ENCODE measurements at regions not wholly inside any gene's neighbourhood (a gene's known extent, or its start where the extent isn't known, plus 50 kb on each side); places are given as distances from the start of the nearest gene placed in this dataset.

- Histone ChIP-seq H3K4me3 (ENCODE audit: low read length) (no peak overlapping the region), H3K9ac (ENCODE audit: low read depth, low read length) (no peak overlapping the region), H3K27me3 (ENCODE audit: insufficient read depth, low read length) (no peaks in the 10 kb centered on the region), H3K4me1 (ENCODE audit: insufficient read depth, low read length) (no peaks in the 10 kb centered on the region), H3K36me3 (ENCODE audit: insufficient read depth, low read length) (no peaks in the 10 kb centered on the region), H3K27ac (ENCODE audit: low read depth, low read length) (no peak overlapping the region), H3K9me3 (ENCODE audit: insufficient read depth, low read depth, low read length) (no peaks in the 10 kb centered on the region)
- 80% methylated on average over 2 of the region's 3 CpGs for WGBS
These were observed 705.6 kb upstream of the PHF14 start for GRCh38 chr7:10268034-10268433.

GRCh38 chr7:10282909-10283308 is 690.8 kb upstream of the PHF14 start:
- H3K9me3 ChIP-seq (ENCODE audit: insufficient read depth, low read depth, low read length) = no peaks in the 10 kb centered on the region
- no peak overlapping the region for H3K9ac ChIP-seq (ENCODE audit: low read depth, low read length)
- no peaks in the 10 kb centered on the region for H3K4me1 ChIP-seq (ENCODE audit: insufficient read depth, low read length)
- H3K27ac ChIP-seq (ENCODE audit: low read depth, low read length) = no peak overlapping the region
- H3K27me3 ChIP-seq (ENCODE audit: insufficient read depth, low read length) = no peaks in the 10 kb centered on the region
- no peak overlapping the region for H3K4me3 ChIP-seq (ENCODE audit: low read length)
- H3K36me3 ChIP-seq (ENCODE audit: insufficient read depth, low read length) = no peaks in the 10 kb centered on the region

- 100% methylated on average over 1 of the region's 1 CpG for WGBS
- no peak overlapping the region for H3K4me3 ChIP-seq (ENCODE audit: low read length)
- no peaks in the 10 kb centered on the region for H3K27me3 ChIP-seq (ENCODE audit: insufficient read depth, low read length)
- no peak overlapping the region for H3K9ac ChIP-seq (ENCODE audit: low read depth, low read length)
- H3K9me3 ChIP-seq (ENCODE audit: insufficient read depth, low read depth, low read length) = no peaks in the 10 kb centered on the region
- no peaks in the 10 kb centered on the region for H3K36me3 ChIP-seq (ENCODE audit: insufficient read depth, low read length)
- H3K4me1 ChIP-seq (ENCODE audit: insufficient read depth, low read length) = no peaks in the 10 kb centered on the region
- H3K27ac ChIP-seq (ENCODE audit: low read depth, low read length) = no peak overlapping the region
These were observed 689.7 kb upstream of the PHF14 start for GRCh38 chr7:10284001-10284400.

GRCh38 chr7:10299384-10299783 is 674.3 kb upstream of the PHF14 start:
- Histone ChIP-seq H3K4me1 (ENCODE audit: insufficient read depth, low read length) (peaks cover 10% of the 10 kb centered on the region), H3K27me3 (ENCODE audit: insufficient read depth, low read length) (no peaks in the 10 kb centered on the region), H3K9ac (ENCODE audit: low read depth, low read length) (no peak overlapping the region), H3K9me3 (ENCODE audit: insufficient read depth, low read depth, low read length) (no peaks in the 10 kb centered on the region), H3K27ac (ENCODE audit: low read depth, low read length) (no peak overlapping the region), H3K4me3 (ENCODE audit: low read length) (no peak overlapping the region), H3K36me3 (ENCODE audit: insufficient read depth, low read length) (no peaks in the 10 kb centered on the region)
- 96% methylated on average over 3 of the region's 3 CpGs for WGBS

GRCh38 chr7:10300577-10300976 is 673.1 kb upstream of the PHF14 start:
- no peak overlapping the region for H3K27ac ChIP-seq (ENCODE audit: low read depth, low read length)
- peaks cover 10% of the 10 kb centered on the region for H3K4me1 ChIP-seq (ENCODE audit: insufficient read depth, low read length)
- no peaks in the 10 kb centered on the region for H3K27me3 ChIP-seq (ENCODE audit: insufficient read depth, low read length)
- H3K9me3 ChIP-seq (ENCODE audit: insufficient read depth, low read depth, low read length) = no peaks in the 10 kb centered on the region
- no peaks in the 10 kb centered on the region for H3K36me3 ChIP-seq (ENCODE audit: insufficient read depth, low read length)
- 80% methylated on average over 5 of the region's 5 CpGs for WGBS
- no peak overlapping the region for H3K4me3 ChIP-seq (ENCODE audit: low read length)
- H3K9ac ChIP-seq (ENCODE audit: low read depth, low read length) = no peak overlapping the region

- Histone ChIP-seq H3K9me3 (ENCODE audit: insufficient read depth, low read depth, low read length) (no peaks in the 10 kb centered on the region), H3K27ac (ENCODE audit: low read depth, low read length) (no peak overlapping the region), H3K4me1 (ENCODE audit: insufficient read depth, low read length) (no peaks in the 10 kb centered on the region), H3K4me3 (ENCODE audit: low read length) (no peak overlapping the region), H3K9ac (ENCODE audit: low read depth, low read length) (no peak overlapping the region), H3K27me3 (ENCODE audit: insufficient read depth, low read length) (no peaks in the 10 kb centered on the region), H3K36me3 (ENCODE audit: insufficient read depth, low read length) (no peaks in the 10 kb centered on the region)
These were observed 665.4 kb upstream of the PHF14 start for GRCh38 chr7:10308276-10308675.

GRCh38 chr7:10312942-10313341 is 660.7 kb upstream of the PHF14 start:
- Histone ChIP-seq H3K27ac (ENCODE audit: low read depth, low read length) (no peak overlapping the region), H3K9ac (ENCODE audit: low read depth, low read length) (no peak overlapping the region), H3K4me1 (ENCODE audit: insufficient read depth, low read length) (no peaks in the 10 kb centered on the region), H3K9me3 (ENCODE audit: insufficient read depth, low read depth, low read length) (no peaks in the 10 kb centered on the region), H3K4me3 (ENCODE audit: low read length) (no peak overlapping the region), H3K36me3 (ENCODE audit: insufficient read depth, low read length) (no peaks in the 10 kb centered on the region), H3K27me3 (ENCODE audit: insufficient read depth, low read length) (no peaks in the 10 kb centered on the region)
- WGBS = 100% methylated on average over 1 of the region's 2 CpGs

- Histone ChIP-seq H3K27me3 (ENCODE audit: insufficient read depth, low read length) (no peaks in the 10 kb centered on the region), H3K4me3 (ENCODE audit: low read length) (no peak overlapping the region), H3K9me3 (ENCODE audit: insufficient read depth, low read depth, low read length) (no peaks in the 10 kb centered on the region; the same call in 1 of the 2 replicates), H3K36me3 (ENCODE audit: insufficient read depth, low read length) (no peaks in the 10 kb centered on the region), H3K9ac (ENCODE audit: low read depth, low read length) (no peak overlapping the region), H3K4me1 (ENCODE audit: insufficient read depth, low read length) (no peaks in the 10 kb centered on the region), H3K27ac (ENCODE audit: low read depth, low read length) (no peak overlapping the region)
- 92% methylated on average over 3 of the region's 4 CpGs for WGBS
These were observed 657.8 kb upstream of the PHF14 start for GRCh38 chr7:10315881-10316280.

GRCh38 chr7:10316488-10316887 is 657.2 kb upstream of the PHF14 start:
- WGBS = no CpG with 5 or more reads among the region's 1 CpG
- Histone ChIP-seq H3K9ac (ENCODE audit: low read depth, low read length) (no peak overlapping the region), H3K27ac (ENCODE audit: low read depth, low read length) (no peak overlapping the region), H3K27me3 (ENCODE audit: insufficient read depth, low read length) (no peaks in the 10 kb centered on the region), H3K4me3 (ENCODE audit: low read length) (no peak overlapping the region), H3K36me3 (ENCODE audit: insufficient read depth, low read length) (no peaks in the 10 kb centered on the region), H3K9me3 (ENCODE audit: insufficient read depth, low read depth, low read length) (no peaks in the 10 kb centered on the region; the same call in 1 of the 2 replicates), H3K4me1 (ENCODE audit: insufficient read depth, low read length) (no peaks in the 10 kb centered on the region)

GRCh38 chr7:10325395-10325794 is 648.3 kb upstream of the PHF14 start:
- Histone ChIP-seq H3K36me3 (ENCODE audit: insufficient read depth, low read length) (no peaks in the 10 kb centered on the region), H3K9ac (ENCODE audit: low read depth, low read length) (no peak overlapping the region), H3K9me3 (ENCODE audit: insufficient read depth, low read depth, low read length) (no peaks in the 10 kb centered on the region), H3K4me3 (ENCODE audit: low read length) (no peak overlapping the region), H3K27ac (ENCODE audit: low read depth, low read length) (no peak overlapping the region), H3K27me3 (ENCODE audit: insufficient read depth, low read length) (no peaks in the 10 kb centered on the region), H3K4me1 (ENCODE audit: insufficient read depth, low read length) (no peaks in the 10 kb centered on the region)
- WGBS = 100% methylated on average over 2 of the region's 2 CpGs

- no peak overlapping the region for H3K27ac ChIP-seq (ENCODE audit: low read depth, low read length)
- H3K9me3 ChIP-seq (ENCODE audit: insufficient read depth, low read depth, low read length) = no peaks in the 10 kb centered on the region
- 91% methylated on average over 2 of the region's 2 CpGs for whole genome bisulfite sequencing
- no peaks in the 10 kb centered on the region for H3K4me1 ChIP-seq (ENCODE audit: insufficient read depth, low read length)
- no peak overlapping the region for H3K9ac ChIP-seq (ENCODE audit: low read depth, low read length)
- no peaks in the 10 kb centered on the region for H3K27me3 ChIP-seq (ENCODE audit: insufficient read depth, low read length)
- no peak overlapping the region for H3K4me3 ChIP-seq (ENCODE audit: low read length)
- H3K36me3 ChIP-seq (ENCODE audit: insufficient read depth, low read length) = no peaks in the 10 kb centered on the region
These were observed 630.6 kb upstream of the PHF14 start for GRCh38 chr7:10343108-10343507.

GRCh38 chr7:10346032-10346431 is 627.6 kb upstream of the PHF14 start:
- Histone ChIP-seq H3K4me1 (ENCODE audit: insufficient read depth, low read length) (no peaks in the 10 kb centered on the region), H3K27me3 (ENCODE audit: insufficient read depth, low read length) (no peaks in the 10 kb centered on the region), H3K27ac (ENCODE audit: low read depth, low read length) (no peak overlapping the region), H3K9me3 (ENCODE audit: insufficient read depth, low read depth, low read length) (no peaks in the 10 kb centered on the region), H3K36me3 (ENCODE audit: insufficient read depth, low read length) (no peaks in the 10 kb centered on the region), H3K9ac (ENCODE audit: low read depth, low read length) (no peak overlapping the region), H3K4me3 (ENCODE audit: low read length) (no peak overlapping the region)
- WGBS = 80% methylated on average over 1 of the region's 1 CpG
